Panc1 (cell line): ENCODE measurements at regions not wholly inside any gene's neighbourhood (a gene's known extent, or its start where the extent isn't known, plus 50 kb on each side); places are given as distances from the start of the nearest gene placed in this dataset.

Experiments used
- ATAC-seq: fragments of 200-7000 bp; cut with Tn5 transposase; 2 replicates; pipeline ENCODE4 v1.9.1; 2020; ENCODE audit warnings: mild to moderate bottlenecking, moderate library complexity
- BruUV-seq: library from RNA; stranded (reverse); fragments of 400-500 nt; replicated peaks from 2 replicates; lab custom pipeline; 2021; lab: Mats Ljungman, UMichigan
- CTCF ChIA-PET: fragments of 300-600 bp; sonication (Branson Sonifier 250); formaldehyde crosslinking; loops from one replicate; lab custom pipeline; 2022; ENCODE audit warnings: antibody characterized with exemption; lab: Charles Lee
- POLR2A ChIA-PET: fragments of 300-600 bp; sonication (Branson Sonifier 250); formaldehyde crosslinking; loops from one replicate; lab custom pipeline; 2022; ENCODE audit warnings: antibody characterized with exemption; lab: Charles Lee
- DNase-seq: peaks from one replicate; pipeline ENCODE4 v3.0.0-alpha.2; 2010; ENCODE audit warnings: low read depth, low spot score
- H3K27ac ChIP-seq: 2 replicates; pipeline ENCODE4 v1.5.1; 2011; ENCODE audit warnings: mild to moderate bottlenecking, low read length, inconsistent platforms
- H3K27me3 ChIP-seq: fragments of 200-500 bp; sonication (Bioruptor generic); 2 replicates; pipeline ENCODE4 v1.6.0; 2014; ENCODE audit warnings: low read length, inconsistent platforms; ENCODE audit not compliant: control insufficient read depth, insufficient read depth
- H3K36me3 ChIP-seq: fragments of 200-500 bp; sonication (Bioruptor generic); 2 replicates; pipeline ENCODE4 v1.5.1; 2014; ENCODE audit warnings: inconsistent platforms, mild to moderate bottlenecking, low read length, moderate library complexity; ENCODE audit not compliant: control insufficient read depth, insufficient read depth
- H3K4me1 ChIP-seq: 2 replicates; pipeline ENCODE4 v1.5.1; 2011; ENCODE audit warnings: inconsistent platforms, mild to moderate bottlenecking, low read length, moderate library complexity; ENCODE audit not compliant: control insufficient read depth, insufficient read depth
- H3K4me3 ChIP-seq, 2 experiments: 2 replicates each; pipeline ENCODE4 v1.5.1; 2011 to 2012; ENCODE audit warnings: low read depth in 2 of 2, low read length in 2 of 2, mild to moderate bottlenecking in 2 of 2, inconsistent platforms in 1 of 2, moderate library complexity in 1 of 2
- H3K9me3 ChIP-seq: fragments of 200-500 bp; sonication (Bioruptor generic); 2 replicates; pipeline ENCODE4 v1.5.1; 2014; ENCODE audit warnings: low read depth, mild to moderate bottlenecking, inconsistent platforms, low read length, moderate library complexity; ENCODE audit not compliant: control insufficient read depth, insufficient read depth
- POLR2AphosphoS5 ChIP-seq: IDR thresholded peaks from 2 replicates; pipeline ENCODE4 v1.6.1; 2012; ENCODE audit warnings: mild to moderate bottlenecking, low read depth, low read length, moderate library complexity
- REST ChIP-seq, 2 experiments: IDR thresholded peaks; 2 replicates each; pipeline ENCODE4 v1.6.1; 2011 to 2012; ENCODE audit warnings: low read depth in 2 of 2, control low read depth in 1 of 2, low read length in 1 of 2, mild to moderate bottlenecking in 1 of 2, moderate library complexity in 1 of 2; ENCODE audit not compliant: insufficient read depth in 1 of 2
- SIN3A ChIP-seq: IDR thresholded peaks from 2 replicates; pipeline ENCODE4 v1.6.1; 2012; ENCODE audit warnings: low read depth, mild to moderate bottlenecking, low read length, moderate library complexity, borderline replicate concordance; ENCODE audit not compliant: insufficient read depth
- TCF7L2 ChIP-seq: IDR thresholded peaks from 2 replicates; pipeline ENCODE4 v1.6.1; 2011; ENCODE audit warnings: mild to moderate bottlenecking, low read depth, low read length, inconsistent platforms
- in situ Hi-C: cut with HindIII; loops from 2 replicates; pipeline ENCODE4 v1.10.0; 2016; ENCODE audit warnings: low sequenced_read_pairs, low pct_unique_long_range_greater_than_20kb
- intact Hi-C: fragments of 100-400 bp; cut with micrococcal nuclease; formaldehyde crosslinking; loops from one replicate; pipeline ENCODE4 v1.10.0; 2022; ENCODE audit not compliant: unreplicated experiment
- TF ChIP-seq, protein P1 (sequence below): fragments of 450-650 bp; IDR thresholded peaks from 2 replicates; pipeline ENCODE4 v1.5.1; 2017; ENCODE audit warnings: mild to moderate bottlenecking

DNA sequence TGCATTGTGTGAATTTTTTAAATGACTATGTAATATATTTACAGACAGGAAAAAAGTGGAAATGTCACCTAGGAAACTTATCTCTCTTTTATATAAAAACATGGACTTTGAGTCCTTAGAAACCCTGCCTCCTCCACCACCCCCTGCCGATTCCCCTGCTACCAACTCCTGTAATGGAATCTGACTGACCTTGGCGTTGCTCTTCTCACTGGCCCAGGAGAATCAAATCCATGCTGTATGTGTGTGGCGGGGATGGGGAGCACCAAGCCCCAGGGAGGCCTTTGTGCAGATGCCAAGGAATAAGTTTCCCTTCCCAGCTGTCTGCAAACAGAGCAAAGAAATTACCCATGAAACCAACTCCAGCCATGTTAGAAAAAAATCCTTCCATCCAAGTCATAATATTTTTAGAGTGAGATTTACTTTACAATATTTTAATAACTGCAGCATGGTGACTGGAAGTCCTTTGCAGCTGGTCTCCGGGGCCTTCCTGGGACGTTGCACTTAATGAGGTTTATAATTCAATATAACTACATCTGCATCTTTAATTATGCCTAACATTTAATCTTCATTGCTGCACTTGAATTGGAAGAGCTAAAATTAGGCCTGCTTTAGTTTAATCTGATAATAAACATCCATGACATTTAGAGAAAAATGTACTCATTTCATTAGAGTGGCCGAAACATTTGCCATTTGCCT, 111.4 kb upstream of the CACUL1 start:
- Histone ChIP-seq H3K27ac (no peak overlapping the region), H3K4me3 (no peak overlapping the region), H3K4me1 (peaks cover 4% of the 10 kb centered on the region; the same call in 1 of the 2 replicates), H3K36me3 (no peaks in the 10 kb centered on the region), H3K9me3 (no peaks in the 10 kb centered on the region), H3K27me3 (no peaks in the 10 kb centered on the region; the same call in 1 of the 2 replicates)
- in situ Hi-C loops = no loop called here
- POLR2A ChIA-PET = no interaction called here
- BruUV-seq = no TSS peak
- TF ChIP-seq REST (IDR thresholded peaks at IDR 0.05; ENCODE audit: insufficient read depth in 1 of 2, low read depth in 2 of 2, low read length in 1 of 2) (no peak), SIN3A (no peak), TCF7L2 (no peak), POLR2AphosphoS5 (no peak)
- TF ChIP-seq, protein P1, sequence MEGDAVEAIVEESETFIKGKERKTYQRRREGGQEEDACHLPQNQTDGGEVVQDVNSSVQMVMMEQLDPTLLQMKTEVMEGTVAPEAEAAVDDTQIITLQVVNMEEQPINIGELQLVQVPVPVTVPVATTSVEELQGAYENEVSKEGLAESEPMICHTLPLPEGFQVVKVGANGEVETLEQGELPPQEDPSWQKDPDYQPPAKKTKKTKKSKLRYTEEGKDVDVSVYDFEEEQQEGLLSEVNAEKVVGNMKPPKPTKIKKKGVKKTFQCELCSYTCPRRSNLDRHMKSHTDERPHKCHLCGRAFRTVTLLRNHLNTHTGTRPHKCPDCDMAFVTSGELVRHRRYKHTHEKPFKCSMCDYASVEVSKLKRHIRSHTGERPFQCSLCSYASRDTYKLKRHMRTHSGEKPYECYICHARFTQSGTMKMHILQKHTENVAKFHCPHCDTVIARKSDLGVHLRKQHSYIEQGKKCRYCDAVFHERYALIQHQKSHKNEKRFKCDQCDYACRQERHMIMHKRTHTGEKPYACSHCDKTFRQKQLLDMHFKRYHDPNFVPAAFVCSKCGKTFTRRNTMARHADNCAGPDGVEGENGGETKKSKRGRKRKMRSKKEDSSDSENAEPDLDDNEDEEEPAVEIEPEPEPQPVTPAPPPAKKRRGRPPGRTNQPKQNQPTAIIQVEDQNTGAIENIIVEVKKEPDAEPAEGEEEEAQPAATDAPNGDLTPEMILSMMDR = no peak
- ATAC-seq = no peak
- CTCF ChIA-PET = interaction anchor here (0.6 kb wide), 1 partner anchor 36 kb away, joined by 5 read pairs; no protein-coding TSS in a partner anchor
- intact Hi-C loops = loop anchor here (10.0 kb wide), 1 partner anchor 139 kb away; no protein-coding TSS in a partner anchor
- DNase-seq = no peak

- Histone ChIP-seq H3K9me3 (no peaks in the 10 kb centered on the region), H3K36me3 (no peaks in the 10 kb centered on the region), H3K27ac (no peak overlapping the region), H3K27me3 (no peaks in the 10 kb centered on the region; the same call in 1 of the 2 replicates), H3K4me1 (peaks cover 4% of the 10 kb centered on the region; the same call in 1 of the 2 replicates), H3K4me3 (no peak overlapping the region)
- DNase-seq (no peak), ATAC-seq (no peak)
- no peak for TF ChIP-seq POLR2AphosphoS5
- no peak for TF ChIP-seq REST (IDR thresholded peaks at IDR 0.05; ENCODE audit: insufficient read depth in 1 of 2, low read depth in 2 of 2, low read length in 1 of 2)
- TF ChIP-seq TCF7L2 = no peak
- TF ChIP-seq, protein P1 = no peak
- no peak for TF ChIP-seq SIN3A
- ChIA-PET CTCF (no interaction called here), POLR2A (no interaction called here)
- in situ Hi-C loops = no loop called here
- intact Hi-C loops = loop anchor here (10.0 kb wide), 1 partner anchor 137 kb away; no protein-coding TSS in a partner anchor
- no TSS peak for BruUV-seq
Measured at GRCh38 chr10:118867768-118868167, 113.0 kb upstream of the CACUL1 start.
